Thyroid gland (tissue), 4 donors: ENCODE measurements at regions not wholly inside any gene's neighbourhood (a gene's known extent, or its start where the extent isn't known, plus 50 kb on each side); places are given as distances from the start of the nearest gene placed in this dataset.

ENCODE experiments used
- DNase-seq, 2 donors: peaks; one replicate each; pipeline ENCODE4 v3.0.0-alpha.2; 2019
- H3K27ac ChIP-seq, 3 donors: fragments of 200-600 bp; sonication (generic); 1 replicate in 2 of 3; 2 replicates in 1 of 3; pipeline ENCODE4 v1.5.1; 2016 to 2019; ENCODE audit warnings: mild to moderate bottlenecking in 1 of 3, moderate library complexity in 1 of 3
- H3K27me3 ChIP-seq: fragments of 200-600 bp; sonication (generic); one replicate; pipeline ENCODE4 v1.5.1; 2019
- H3K36me3 ChIP-seq, 2 donors: fragments of 200-600 bp; sonication (generic); one replicate each; pipeline ENCODE4 v1.5.1; 2016 to 2019
- H3K4me1 ChIP-seq, 2 donors: fragments of 200-600 bp; sonication (generic); one replicate each; pipeline ENCODE4 v1.5.1; 2017 to 2019
- H3K4me3 ChIP-seq, 3 donors: fragments of 200-600 bp; sonication (generic); replicated peaks in 1 of 3; 1 replicate in 2 of 3; 2 replicates in 1 of 3; pipeline ENCODE4 v1.5.1; 2016; ENCODE audit warnings: mild to moderate bottlenecking in 1 of 3
- H3K9me3 ChIP-seq: fragments of 200-600 bp; sonication (generic); one replicate; pipeline ENCODE4 v1.5.1; 2017
- CTCF ChIP-seq, 6 experiments: fragments of 200-600 bp in 3 of 6; fragments of 450-650 bp in 3 of 6; sonication (generic) in 3 of 6; IDR thresholded peaks; one replicate each; pipeline ENCODE4 v1.5.1; 2016 to 2019; ENCODE audit warnings: antibody characterized with exemption in 6 of 6, mild to moderate bottlenecking in 2 of 6, inconsistent platforms in 1 of 6, moderate library complexity in 1 of 6
- POLR2A ChIP-seq, 2 donors: fragments of 450-650 bp; IDR thresholded peaks; one replicate each; pipeline ENCODE4 v1.6.1; 2017; ENCODE audit warnings: antibody characterized with exemption in 2 of 2, mild to moderate bottlenecking in 2 of 2, moderate library complexity in 1 of 2
- WGBS, 2 donors: methylation state at CpG; one replicate each; pipeline ENCODE4 v1.1.5; 2017; 5-methylcytosine and 5-hydroxymethylcytosine counted together
- intact Hi-C: fragments of 100-400 bp; cut with DNase I; formaldehyde crosslinking; loops from one replicate; pipeline ENCODE4 v1.15.1; 2023

DNA sequence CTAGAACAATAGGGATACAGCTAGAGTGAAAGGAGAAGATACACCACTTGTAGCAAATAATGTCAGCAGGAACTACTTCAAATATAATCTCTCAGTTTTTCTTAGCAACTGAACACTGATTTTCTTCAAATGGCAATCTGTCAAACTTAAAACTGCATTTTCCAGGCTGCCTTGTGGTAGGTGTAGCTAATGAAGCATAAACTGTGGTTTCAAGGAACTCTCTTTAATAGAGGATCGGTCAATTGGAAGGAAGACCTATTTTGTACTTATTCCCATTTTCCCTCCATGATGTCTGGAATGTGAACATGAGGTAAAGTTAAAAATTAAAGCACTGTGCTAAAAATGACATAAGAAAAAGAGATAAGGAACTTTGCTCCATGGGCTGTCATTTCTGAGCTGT is 1261.9 kb downstream of the PCDH17 start:
- Histone ChIP-seq H3K27me3 (no peaks in the 10 kb centered on the region), H3K4me3 (no peak overlapping the region), H3K9me3 (no peaks in the 10 kb centered on the region), H3K4me1 (no peaks in the 10 kb centered on the region), H3K36me3 (no peaks in the 10 kb centered on the region), H3K27ac (no peak overlapping the region)
- no peak for DNase-seq
- WGBS, 2 donors: 85 to 88% methylated on average over 1 of the region's 1 CpG
- intact Hi-C loops: no loop called here
- no peak for TF ChIP-seq POLR2A (IDR thresholded peaks at IDR 0.05)
- no peak for TF ChIP-seq CTCF (IDR thresholded peaks at IDR 0.05)

DNA sequence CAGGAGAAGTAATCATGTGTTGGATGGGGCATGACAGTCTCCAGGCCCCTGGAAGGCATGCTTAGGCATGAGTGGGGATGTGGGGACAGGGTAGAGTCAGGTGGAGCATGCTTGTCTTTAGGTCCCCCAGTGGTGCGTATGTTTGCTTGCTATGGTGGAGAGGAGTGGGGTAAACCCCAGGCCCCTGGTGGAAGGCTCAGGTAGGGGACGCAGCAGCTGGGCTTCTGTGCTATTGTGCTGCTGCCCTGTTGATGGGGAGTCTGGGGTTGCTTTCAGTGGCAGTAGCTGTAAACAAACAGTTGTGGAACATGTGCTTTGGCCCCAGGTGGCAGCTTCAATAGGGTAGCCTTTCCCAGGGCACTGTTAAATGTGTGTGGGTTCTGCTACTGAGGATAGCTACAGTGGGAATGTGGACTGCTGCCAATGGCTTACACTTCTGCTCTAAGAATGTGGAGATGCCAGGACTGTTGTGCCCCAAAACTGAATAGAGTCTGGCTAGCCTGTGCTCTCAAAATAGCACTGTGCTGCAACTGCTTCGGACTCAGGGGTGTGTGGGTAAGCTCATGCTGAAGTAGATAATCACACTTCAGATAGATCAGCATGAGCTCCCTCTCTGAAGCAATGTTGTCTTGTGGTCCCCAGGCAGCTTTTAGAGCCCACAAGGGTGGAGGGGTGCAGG is 1257.3 kb downstream of the DIAPH3 start:
- TF ChIP-seq POLR2A (IDR thresholded peaks at IDR 0.05) (no peak), CTCF (IDR thresholded peaks at IDR 0.05) (no peak)
- no peak for DNase-seq
- H3K27me3 ChIP-seq: no peaks in the 10 kb centered on the region
- H3K9me3 ChIP-seq: no peaks in the 10 kb centered on the region
- H3K36me3 ChIP-seq: no peaks in the 10 kb centered on the region
- WGBS, 2 donors: 68 to 79% methylated on average over 3 of the region's 3 CpGs
- no peak overlapping the region for H3K4me3 ChIP-seq
- H3K4me1 ChIP-seq: no peaks in the 10 kb centered on the region
- no peak overlapping the region for H3K27ac ChIP-seq
- intact Hi-C loops: no loop called here

- H3K27me3 ChIP-seq: no peaks in the 10 kb centered on the region
Measured at GRCh38 chr13:58907347-58907746, 1256.4 kb downstream of the DIAPH3 start.

GRCh38 chr13:58908019-58908679 is 1255.6 kb downstream of the DIAPH3 start:
- DNase-seq: no peak
- Histone ChIP-seq H3K4me3 (no peak overlapping the region), H3K4me1 (no peaks in the 10 kb centered on the region), H3K9me3 (no peaks in the 10 kb centered on the region), H3K27ac (no peak overlapping the region), H3K27me3 (no peaks in the 10 kb centered on the region), H3K36me3 (no peaks in the 10 kb centered on the region)
- intact Hi-C loops: no loop called here
- WGBS, 2 donors: 62 to 66% methylated on average over 2 of the region's 2 CpGs
- TF ChIP-seq CTCF (IDR thresholded peaks at IDR 0.05) (no peak), POLR2A (IDR thresholded peaks at IDR 0.05) (no peak)

More at GRCh38 chr13:58907347-58907746, 1256.4 kb downstream of the DIAPH3 start:
- H3K4me1 ChIP-seq: no peaks in the 10 kb centered on the region
- DNase-seq: no peak
- no peak overlapping the region for H3K4me3 ChIP-seq
- TF ChIP-seq CTCF (IDR thresholded peaks at IDR 0.05) (no peak), POLR2A (IDR thresholded peaks at IDR 0.05) (no peak)
- no peaks in the 10 kb centered on the region for H3K9me3 ChIP-seq
- no peak overlapping the region for H3K27ac ChIP-seq
- no peaks in the 10 kb centered on the region for H3K36me3 ChIP-seq
- intact Hi-C loops: no loop called here

GRCh38 chr13:58919551-58919950 is 1244.2 kb downstream of the DIAPH3 start:
- WGBS, 2 donors: 94 to 95% methylated on average over 3 of the region's 3 CpGs
- H3K27me3 ChIP-seq: no peaks in the 10 kb centered on the region
- no peaks in the 10 kb centered on the region for H3K36me3 ChIP-seq
- H3K4me3 ChIP-seq: no peak overlapping the region
- no peaks in the 10 kb centered on the region for H3K9me3 ChIP-seq
- DNase-seq: no peak
- intact Hi-C loops: no loop called here
- TF ChIP-seq POLR2A (IDR thresholded peaks at IDR 0.05) (no peak), CTCF (IDR thresholded peaks at IDR 0.05) (no peak)
- H3K27ac ChIP-seq: no peak overlapping the region
- no peaks in the 10 kb centered on the region for H3K4me1 ChIP-seq
